ENCODE measurements at regions not wholly inside any gene's neighbourhood (a gene's known extent, or its start where the extent isn't known, plus 50 kb on each side); places are given as distances from the start of the nearest gene placed in this dataset.

DNA sequence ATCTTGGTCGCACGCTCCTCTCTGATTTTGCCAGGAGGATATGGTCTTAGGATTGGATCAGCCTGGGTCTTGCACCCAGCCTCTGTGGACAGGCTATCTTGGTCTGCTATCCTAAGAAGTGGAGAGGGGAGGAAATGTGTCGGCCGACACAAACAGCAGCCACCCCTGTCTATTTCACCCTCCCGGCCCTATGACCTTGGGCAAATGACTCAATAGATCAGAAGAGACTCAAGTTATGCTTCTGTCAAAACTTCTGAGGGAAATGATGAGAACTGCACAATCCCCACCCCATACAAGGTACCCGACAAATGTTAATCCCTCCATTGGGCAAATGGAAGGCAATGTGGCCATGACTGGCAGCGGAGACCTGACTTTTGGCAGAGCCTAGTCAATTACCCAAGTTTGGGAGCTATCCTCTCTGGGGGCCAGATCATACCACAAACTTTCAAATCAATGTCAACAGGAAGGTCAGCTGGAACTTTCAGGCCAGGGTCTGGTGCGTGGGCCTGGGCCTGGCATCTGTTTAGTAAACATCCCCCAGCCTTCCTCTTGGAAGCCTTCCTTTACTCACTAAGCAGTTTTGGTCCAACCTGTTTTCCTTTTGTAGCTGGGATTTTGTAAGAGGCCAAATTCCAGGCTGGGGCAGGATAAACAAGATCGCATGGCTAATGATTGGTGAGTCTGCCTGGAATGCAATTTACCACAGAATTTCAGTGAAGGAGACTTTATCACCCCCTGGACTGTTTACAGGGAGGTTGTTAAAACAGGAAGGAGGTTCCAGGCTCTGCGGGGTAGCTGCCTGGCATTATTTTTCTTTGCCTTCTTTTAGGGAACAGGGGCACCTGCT lies 64.2 kb upstream of the CPEB4 start:
- H3K4me1 Mint-ChIP-seq (ENCODE audit: low read depth): peaks cover 5% of the 10 kb centered on the region
- H3K4me1 ChIP-seq (ENCODE audit: insufficient read depth, low read length): peaks cover 4% of the 10 kb centered on the region
- TF ChIP-seq, protein P1, sequence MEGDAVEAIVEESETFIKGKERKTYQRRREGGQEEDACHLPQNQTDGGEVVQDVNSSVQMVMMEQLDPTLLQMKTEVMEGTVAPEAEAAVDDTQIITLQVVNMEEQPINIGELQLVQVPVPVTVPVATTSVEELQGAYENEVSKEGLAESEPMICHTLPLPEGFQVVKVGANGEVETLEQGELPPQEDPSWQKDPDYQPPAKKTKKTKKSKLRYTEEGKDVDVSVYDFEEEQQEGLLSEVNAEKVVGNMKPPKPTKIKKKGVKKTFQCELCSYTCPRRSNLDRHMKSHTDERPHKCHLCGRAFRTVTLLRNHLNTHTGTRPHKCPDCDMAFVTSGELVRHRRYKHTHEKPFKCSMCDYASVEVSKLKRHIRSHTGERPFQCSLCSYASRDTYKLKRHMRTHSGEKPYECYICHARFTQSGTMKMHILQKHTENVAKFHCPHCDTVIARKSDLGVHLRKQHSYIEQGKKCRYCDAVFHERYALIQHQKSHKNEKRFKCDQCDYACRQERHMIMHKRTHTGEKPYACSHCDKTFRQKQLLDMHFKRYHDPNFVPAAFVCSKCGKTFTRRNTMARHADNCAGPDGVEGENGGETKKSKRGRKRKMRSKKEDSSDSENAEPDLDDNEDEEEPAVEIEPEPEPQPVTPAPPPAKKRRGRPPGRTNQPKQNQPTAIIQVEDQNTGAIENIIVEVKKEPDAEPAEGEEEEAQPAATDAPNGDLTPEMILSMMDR (IDR thresholded peaks at IDR 0.05): no peak
- H3K27ac Mint-ChIP-seq: no peak overlapping the region
- intact Hi-C loops (cut with DNase I, micrococcal nuclease): no loop called here
- H3K36me3 Mint-ChIP-seq (ENCODE audit: low read depth): no peaks in the 10 kb centered on the region
- ATAC-seq (ENCODE audit: poor library complexity) (no peak), DNase-seq (no peak)
- no peak overlapping the region for H3K4me3 ChIP-seq (ENCODE audit: low read length)
- H3K36me3 ChIP-seq (ENCODE audit: insufficient read depth, low read length): no peaks in the 10 kb centered on the region
- H3K27ac ChIP-seq (ENCODE audit: low read depth in 1 of 2, low read length in 2 of 2): no peak overlapping the region
- H3K9me3 Mint-ChIP-seq: peaks cover 4% of the 10 kb centered on the region
- CTCF ChIA-PET: no interaction called here
- peaks cover 0 to 2% of the 10 kb centered on the region in 2 experiments for H3K9me3 ChIP-seq (ENCODE audit: control insufficient read depth in 1 of 2, insufficient read depth in 1 of 2, low read length in 2 of 2)
- H3K27me3 Mint-ChIP-seq: no peaks in the 10 kb centered on the region
- POLR2A ChIA-PET: interaction anchor here (0.6 kb wide), 1 partner anchor 1702 kb away, joined by 3 read pairs; no protein-coding TSS in a partner anchor
- H3K27me3 ChIP-seq (ENCODE audit: control insufficient read depth in 1 of 2, insufficient read depth in 2 of 2, low read length in 2 of 2): no peaks in the 10 kb centered on the region
- no peak overlapping the region for H3K4me3 Mint-ChIP-seq

DNA sequence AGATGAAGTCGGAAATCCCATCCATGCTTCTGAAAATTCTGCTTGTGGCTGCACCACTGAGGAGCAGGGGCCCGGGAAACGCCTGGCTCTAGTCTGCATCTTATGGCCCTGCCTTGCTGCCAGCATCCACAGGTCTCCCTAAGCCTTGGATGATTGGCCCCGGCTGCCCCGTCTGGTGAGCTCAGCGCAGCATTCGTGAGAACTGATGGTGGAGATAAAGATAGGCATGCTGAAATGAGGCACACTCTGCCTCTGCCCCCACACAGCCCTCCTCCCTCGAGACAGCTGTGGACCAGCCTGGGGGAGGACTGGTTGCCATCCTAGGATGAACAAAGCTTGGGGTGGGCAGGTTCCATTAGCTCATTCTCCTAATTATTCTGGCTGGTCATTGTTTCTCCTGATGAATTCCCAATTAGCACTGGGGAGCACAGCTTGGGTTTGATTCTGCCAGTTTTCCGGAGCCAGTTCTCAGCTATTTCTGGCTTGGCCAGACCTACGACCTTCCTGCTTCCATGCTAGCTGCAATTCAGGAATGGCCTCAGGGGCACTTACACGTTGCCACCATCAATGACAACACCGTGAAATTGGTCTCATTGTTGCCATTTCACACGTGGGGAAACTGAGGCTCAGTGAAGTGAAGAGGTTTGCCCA lies 62.8 kb upstream of the CPEB4 start:
- no peak overlapping the region for H3K4me3 Mint-ChIP-seq
- H3K9me3 Mint-ChIP-seq: peaks cover 4% of the 10 kb centered on the region
- H3K9me3 ChIP-seq (ENCODE audit: control insufficient read depth in 1 of 2, insufficient read depth in 1 of 2, low read length in 2 of 2): no peaks in the 10 kb centered on the region
- H3K27ac Mint-ChIP-seq: no peak overlapping the region
- TF ChIP-seq, protein P1 (IDR thresholded peaks at IDR 0.05): no peak
- intact Hi-C loops (cut with DNase I, micrococcal nuclease): no loop called here
- CTCF ChIA-PET: no interaction called here
- H3K36me3 ChIP-seq (ENCODE audit: insufficient read depth, low read length): no peaks in the 10 kb centered on the region
- H3K4me1 ChIP-seq (ENCODE audit: insufficient read depth, low read length): peaks cover 4% of the 10 kb centered on the region
- DNase-seq: no peak
- no peaks in the 10 kb centered on the region for H3K36me3 Mint-ChIP-seq (ENCODE audit: low read depth)
- H3K27me3 Mint-ChIP-seq: no peaks in the 10 kb centered on the region
- no peak overlapping the region for H3K4me3 ChIP-seq (ENCODE audit: low read length)
- peaks cover 5% of the 10 kb centered on the region for H3K4me1 Mint-ChIP-seq (ENCODE audit: low read depth)
- ATAC-seq (ENCODE audit: poor library complexity): no peak
- H3K27ac ChIP-seq (ENCODE audit: low read depth in 1 of 2, low read length in 2 of 2): no peak overlapping the region
- POLR2A ChIA-PET: no interaction called here
- H3K27me3 ChIP-seq (ENCODE audit: control insufficient read depth in 1 of 2, insufficient read depth in 2 of 2, low read length in 2 of 2): no peaks in the 10 kb centered on the region

DNA sequence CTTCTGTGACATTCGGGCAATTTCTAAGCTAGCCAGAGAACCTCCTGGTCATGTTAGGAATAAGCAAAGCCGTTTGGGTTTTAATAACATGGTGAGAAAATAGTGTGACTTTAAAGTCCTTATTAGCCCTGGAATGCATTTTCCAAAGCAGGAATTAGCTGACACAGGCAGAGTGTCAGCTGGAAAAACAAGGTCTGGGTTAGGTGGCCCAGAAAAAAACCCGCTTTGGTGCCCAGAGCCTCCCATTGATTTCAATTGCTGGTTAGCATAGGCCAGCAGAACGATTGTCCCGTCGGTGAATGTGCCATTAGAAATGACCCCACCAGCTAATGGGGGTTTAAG lies 62.1 kb upstream of the CPEB4 start:
- TF ChIP-seq, protein P1 (IDR thresholded peaks at IDR 0.05): no peak
- intact Hi-C loops (cut with DNase I, micrococcal nuclease): no loop called here
- Histone ChIP-seq H3K4me1 (ENCODE audit: insufficient read depth, low read length) (peaks cover under 1% of the 10 kb centered on the region), H3K27ac (ENCODE audit: low read depth in 1 of 2, low read length in 2 of 2) (no peak overlapping the region), H3K27me3 (ENCODE audit: control insufficient read depth in 1 of 2, insufficient read depth in 2 of 2, low read length in 2 of 2) (no peaks in the 10 kb centered on the region), H3K36me3 (ENCODE audit: insufficient read depth, low read length) (no peaks in the 10 kb centered on the region), H3K4me3 (ENCODE audit: low read length) (no peak overlapping the region), H3K9me3 (ENCODE audit: control insufficient read depth in 1 of 2, insufficient read depth in 1 of 2, low read length in 2 of 2) (no peaks in the 10 kb centered on the region)
- Mint-ChIP-seq H3K4me1 (ENCODE audit: low read depth) (peaks cover 3% of the 10 kb centered on the region), H3K36me3 (ENCODE audit: low read depth) (no peaks in the 10 kb centered on the region), H3K27ac (no peak overlapping the region), H3K27me3 (no peaks in the 10 kb centered on the region), H3K4me3 (no peak overlapping the region), H3K9me3 (peaks cover 4% of the 10 kb centered on the region)
- no peak for DNase-seq
- ChIA-PET CTCF (no interaction called here), POLR2A (no interaction called here)
- no peak for ATAC-seq (ENCODE audit: poor library complexity)

Data from CD4-positive, alpha-beta T cell (primary cell).